ENCODE measurements at regions not wholly inside any gene's neighbourhood (a gene's known extent, or its start where the extent isn't known, plus 50 kb on each side); places are given as distances from the start of the nearest gene placed in this dataset.
"Not testable (repeated sequence)": the region's sequence is repeated elsewhere in the genome, so short reads cannot be mapped to it uniquely, and the experiment has no call there.

DNA sequence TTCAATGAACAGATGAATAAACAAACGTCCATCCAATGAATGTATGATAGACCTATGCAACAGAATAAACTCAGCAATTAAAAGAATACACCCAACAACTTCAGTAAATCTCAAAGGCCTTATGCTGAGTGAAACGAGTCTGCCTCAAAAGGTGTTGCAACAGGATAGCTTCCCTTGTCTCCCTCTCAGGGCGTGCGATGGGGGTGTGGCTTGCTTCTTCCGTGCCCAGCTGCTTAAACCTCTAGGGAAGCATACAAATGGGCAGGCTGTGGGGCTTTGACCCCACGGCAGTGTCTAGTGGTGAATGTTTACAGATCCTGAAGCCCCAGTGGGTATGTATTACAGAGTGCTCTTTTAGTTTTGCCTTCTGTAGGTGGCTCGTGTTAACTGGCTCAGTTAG lies 87.0 kb upstream of the CCL21 start:
- H3K27ac ChIP-seq (ENCODE audit: low read length), result no peak overlapping the region
- intact Hi-C loops (cut with DNase I), result no loop called here
- no peaks in the 10 kb centered on the region for H3K4me1 ChIP-seq (ENCODE audit: control insufficient read depth, insufficient read depth, low read length)
- H3K4me3 ChIP-seq (ENCODE audit: low read length), result no peak overlapping the region
- WGBS, result 22% methylated on average over 7 of the region's 7 CpGs
- no peaks in the 10 kb centered on the region for H3K9me3 ChIP-seq (ENCODE audit: control insufficient read depth, low read length)
- ATAC-seq, result no peak
- no peaks in the 10 kb centered on the region for H3K27me3 ChIP-seq (ENCODE audit: control insufficient read depth, insufficient read depth)
- DNase-seq, result no peak

DNA sequence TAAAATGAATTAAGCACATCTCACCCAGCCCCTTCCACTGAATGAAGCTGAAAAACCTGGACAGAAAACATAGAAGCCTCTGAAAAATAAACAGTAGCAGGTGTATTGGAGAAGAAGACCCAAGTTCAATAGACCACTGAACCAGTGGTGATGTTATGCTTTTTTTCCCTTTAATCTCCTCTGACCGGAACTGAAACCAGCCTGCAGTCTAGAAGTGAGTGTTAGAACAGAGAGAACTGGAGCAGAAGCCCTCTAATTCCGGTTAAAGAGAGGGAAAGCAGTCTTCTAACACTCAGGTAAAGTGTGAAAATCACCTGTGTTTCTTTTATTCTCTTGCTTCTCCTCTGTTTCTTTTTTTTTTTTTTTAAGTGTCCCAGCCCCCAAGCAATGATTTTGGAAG lies 83.5 kb upstream of the CCL21 start:
- intact Hi-C loops (cut with DNase I), result no loop called here
- 67% methylated on average over 2 of the region's 2 CpGs for WGBS
- Histone ChIP-seq H3K27ac (ENCODE audit: low read length) (no peak overlapping the region), H3K4me1 (ENCODE audit: control insufficient read depth, insufficient read depth, low read length) (no peaks in the 10 kb centered on the region), H3K27me3 (ENCODE audit: control insufficient read depth, insufficient read depth) (no peaks in the 10 kb centered on the region), H3K9me3 (ENCODE audit: control insufficient read depth, low read length) (no peaks in the 10 kb centered on the region), H3K4me3 (ENCODE audit: low read length) (no peak overlapping the region)
- ATAC-seq (no peak), DNase-seq (no peak)

DNA sequence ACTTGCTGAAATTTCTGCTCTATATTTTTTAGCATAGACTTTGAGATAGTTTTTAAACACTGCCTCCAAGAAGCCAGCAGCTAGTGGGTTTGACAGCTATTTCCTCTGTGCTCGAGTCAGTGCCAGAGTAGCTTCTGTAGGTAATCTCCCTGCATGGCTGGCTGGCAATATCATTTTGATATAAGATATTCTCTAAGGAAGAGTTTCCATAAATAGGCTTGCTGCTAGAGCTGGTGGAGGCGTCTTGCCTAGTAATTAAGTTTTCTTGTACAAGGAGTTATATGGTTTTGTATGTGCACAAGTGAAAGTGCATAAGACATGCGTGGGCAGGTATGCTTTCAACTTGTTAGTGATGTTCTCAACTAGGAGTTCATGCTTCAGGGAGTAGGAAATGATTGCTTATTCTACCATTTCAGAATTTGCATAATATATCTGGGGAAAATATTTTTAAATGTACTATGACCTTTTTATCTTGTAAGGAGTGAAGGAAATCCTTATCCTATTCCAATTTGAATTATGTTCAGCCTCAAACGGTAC lies 74.1 kb upstream of the CCL21 start:
- ATAC-seq, result no peak
- intact Hi-C loops (cut with DNase I), result no loop called here
- no peaks in the 10 kb centered on the region for H3K9me3 ChIP-seq (ENCODE audit: control insufficient read depth, low read length)

DNA sequence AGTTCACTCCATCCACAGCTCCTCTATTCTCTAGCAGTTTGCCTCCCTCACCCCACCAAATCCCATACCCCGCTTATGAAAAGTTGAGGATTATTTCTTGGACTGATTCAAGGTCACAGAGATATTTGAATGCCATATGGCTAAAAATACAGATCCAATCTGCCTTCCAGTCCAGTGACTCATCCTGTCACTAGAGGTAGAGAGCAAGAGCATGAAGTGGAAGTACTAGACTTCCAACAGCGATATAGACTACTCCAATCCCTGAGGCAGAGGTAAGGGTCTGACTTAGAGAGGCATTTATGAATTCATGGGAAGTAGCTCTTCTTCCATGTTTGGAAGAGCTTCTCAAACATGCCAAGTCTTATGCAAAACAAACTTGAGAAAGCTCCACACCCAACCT lies 72.4 kb upstream of the CCL21 start:
- Histone ChIP-seq H3K4me1 (ENCODE audit: control insufficient read depth, insufficient read depth, low read length) (no peaks in the 10 kb centered on the region), H3K27ac (ENCODE audit: low read length) (no peak overlapping the region), H3K9me3 (ENCODE audit: control insufficient read depth, low read length) (no peaks in the 10 kb centered on the region), H3K27me3 (ENCODE audit: control insufficient read depth, insufficient read depth) (no peaks in the 10 kb centered on the region), H3K4me3 (ENCODE audit: low read length) (no peak overlapping the region)
- WGBS, result 95% methylated on average over 2 of the region's 2 CpGs
- ATAC-seq (no peak), DNase-seq (no peak)
- intact Hi-C loops (cut with DNase I), result no loop called here

More for the DNA sequence above, 74.1 kb upstream of the CCL21 start:
- H3K4me1 ChIP-seq (ENCODE audit: control insufficient read depth, insufficient read depth, low read length), result no peaks in the 10 kb centered on the region
- H3K4me3 ChIP-seq (ENCODE audit: low read length), result no peak overlapping the region
- no peak overlapping the region for H3K27ac ChIP-seq (ENCODE audit: low read length)
- no peaks in the 10 kb centered on the region for H3K27me3 ChIP-seq (ENCODE audit: control insufficient read depth, insufficient read depth)
- no peak for DNase-seq
- 45% methylated on average over 4 of the region's 4 CpGs for WGBS

DNA sequence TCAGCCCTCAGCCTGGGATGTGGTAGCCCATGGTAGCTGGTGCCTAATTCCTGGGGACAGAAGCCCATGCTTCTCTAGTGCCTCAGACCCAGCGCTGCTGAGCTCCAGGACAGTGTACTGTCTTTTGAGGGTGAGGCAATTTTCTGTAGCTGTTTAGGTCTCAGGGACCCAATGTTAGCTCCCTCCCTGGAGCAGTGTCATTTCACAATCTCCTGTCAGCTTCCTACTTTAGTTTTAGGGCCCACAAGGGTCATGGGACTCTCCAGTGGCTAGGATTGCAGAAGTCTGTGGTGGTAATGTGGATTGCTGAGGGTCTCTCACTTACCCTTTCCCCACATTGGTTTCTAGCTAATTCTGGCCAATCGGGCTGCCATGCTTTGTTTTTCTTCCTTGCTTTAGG lies 67.7 kb upstream of the CCL21 start:
- Histone ChIP-seq H3K27me3 (ENCODE audit: control insufficient read depth, insufficient read depth) (no peaks in the 10 kb centered on the region), H3K27ac (ENCODE audit: low read length) (no peak overlapping the region), H3K9me3 (ENCODE audit: control insufficient read depth, low read length) (no peaks in the 10 kb centered on the region), H3K4me3 (ENCODE audit: low read length) (no peak overlapping the region), H3K4me1 (ENCODE audit: control insufficient read depth, insufficient read depth, low read length) (no peaks in the 10 kb centered on the region)
- intact Hi-C loops (cut with DNase I), result no loop called here
- 79% methylated on average over 2 of the region's 2 CpGs for WGBS
- no peak for DNase-seq
- no peak for ATAC-seq

DNA sequence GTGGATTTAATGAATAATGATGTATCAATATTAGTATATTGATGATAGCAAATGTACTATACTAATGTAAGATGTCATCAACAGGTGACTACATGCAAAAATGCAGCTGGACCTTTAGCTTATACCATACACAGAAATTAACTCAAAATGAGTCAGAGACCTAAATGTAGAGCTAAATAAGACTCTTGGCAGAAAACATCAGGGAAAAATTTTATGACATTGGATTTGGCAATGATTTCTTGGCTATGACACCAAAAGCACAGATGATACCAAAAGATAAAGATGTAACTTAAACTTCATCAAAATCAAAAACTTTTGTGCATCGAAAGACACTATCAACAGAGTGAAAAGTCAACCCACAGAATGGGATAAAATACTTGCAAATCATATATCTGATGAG lies 64.0 kb upstream of the CCL21 start:
- no peaks in the 10 kb centered on the region for H3K4me1 ChIP-seq (ENCODE audit: control insufficient read depth, insufficient read depth, low read length)
- intact Hi-C loops (cut with DNase I), result no loop called here
- H3K27me3 ChIP-seq (ENCODE audit: control insufficient read depth, insufficient read depth), result no peaks in the 10 kb centered on the region
- no peak for DNase-seq
- no peak for ATAC-seq
- WGBS, result 78% methylated on average over 1 of the region's 1 CpG
- H3K27ac ChIP-seq (ENCODE audit: low read length), result no peak overlapping the region
- H3K4me3 ChIP-seq (ENCODE audit: low read length), result no peak overlapping the region
- no peaks in the 10 kb centered on the region for H3K9me3 ChIP-seq (ENCODE audit: control insufficient read depth, low read length)

DNA sequence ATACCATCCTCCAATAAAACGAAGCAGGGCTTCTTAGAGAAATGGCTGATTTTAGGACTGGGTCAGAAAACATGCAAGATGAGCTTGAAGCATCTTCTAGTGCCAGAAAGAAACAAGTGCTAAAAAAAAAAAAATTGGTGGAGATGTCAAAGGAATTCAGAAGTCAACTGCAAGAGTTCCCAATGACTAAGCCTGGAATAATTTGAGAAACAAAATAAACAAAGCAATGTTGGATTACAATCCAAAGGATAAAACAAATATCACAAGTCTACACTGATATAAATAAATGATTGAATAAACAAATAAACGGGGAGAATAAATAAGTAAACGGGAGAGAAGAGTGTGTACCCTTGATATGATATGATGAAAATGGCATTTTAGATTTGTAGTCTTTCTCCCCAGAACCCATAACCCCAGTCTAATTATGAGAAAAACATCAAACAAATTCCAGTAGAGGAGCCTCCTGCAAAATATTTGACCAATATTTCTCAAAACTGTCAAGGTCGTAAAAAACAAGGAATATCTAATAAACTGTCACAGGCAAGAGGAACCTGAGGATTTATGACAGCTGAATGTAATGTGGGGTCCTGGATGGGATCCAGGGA lies 63.5 kb upstream of the CCL21 start:
- 65% methylated on average over 4 of the region's 4 CpGs for WGBS
- intact Hi-C loops (cut with DNase I), result no loop called here

DNA sequence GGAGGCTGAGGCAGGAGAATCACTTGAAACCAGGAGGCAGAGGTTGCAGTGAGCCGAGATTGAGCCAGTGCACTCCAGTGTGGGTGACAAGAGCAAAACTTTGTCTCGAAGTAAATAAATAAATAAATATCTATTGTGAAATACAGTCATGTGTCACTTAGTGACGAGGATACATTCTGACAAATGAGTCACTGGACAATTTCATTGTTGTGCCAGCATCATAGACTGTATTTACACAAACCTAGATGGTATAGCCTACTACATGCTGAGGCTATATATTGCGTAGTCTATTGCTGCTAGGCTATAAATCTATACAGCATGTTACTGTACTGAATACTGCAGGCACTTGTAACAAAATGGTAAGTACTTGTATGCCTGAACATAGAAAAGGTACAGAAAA lies 61.1 kb upstream of the CCL21 start:
- 80% methylated on average over 4 of the region's 4 CpGs for WGBS

More for the DNA sequence above, 63.5 kb upstream of the CCL21 start:
- ATAC-seq (no peak), DNase-seq (no peak)
- H3K4me3 ChIP-seq (ENCODE audit: low read length), result no peak overlapping the region
- H3K9me3 ChIP-seq (ENCODE audit: control insufficient read depth, low read length), result no peaks in the 10 kb centered on the region
- no peak overlapping the region for H3K27ac ChIP-seq (ENCODE audit: low read length)
- no peaks in the 10 kb centered on the region for H3K27me3 ChIP-seq (ENCODE audit: control insufficient read depth, insufficient read depth)
- H3K4me1 ChIP-seq (ENCODE audit: control insufficient read depth, insufficient read depth, low read length), result no peaks in the 10 kb centered on the region

DNA sequence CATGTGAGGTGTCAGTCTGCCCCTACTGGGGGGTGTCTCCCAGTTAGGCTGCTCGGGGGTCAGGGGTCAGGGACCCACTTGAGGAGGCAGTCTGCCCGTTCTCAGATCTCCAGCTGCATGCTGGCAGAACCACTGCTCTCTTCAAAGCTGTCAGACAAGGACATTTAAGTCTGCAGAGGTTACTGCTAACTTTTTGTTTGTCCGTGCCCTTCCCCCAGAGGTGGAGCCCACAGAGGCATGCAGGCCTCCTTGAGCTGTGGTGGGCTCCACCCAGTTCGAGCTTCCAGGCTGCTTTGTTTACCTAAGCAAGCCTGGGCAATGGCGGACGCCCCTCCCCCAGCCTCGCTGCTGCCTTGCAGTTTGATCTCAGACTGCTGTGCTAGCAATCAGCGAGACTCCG lies 57.2 kb upstream of the CCL21 start:
- H3K27me3 ChIP-seq (ENCODE audit: control insufficient read depth, insufficient read depth); intact Hi-C loops (cut with DNase I); DNase-seq; H3K4me3 ChIP-seq (ENCODE audit: low read length); H3K27ac ChIP-seq (ENCODE audit: low read length); H3K9me3 ChIP-seq (ENCODE audit: control insufficient read depth, low read length); ATAC-seq; H3K4me1 ChIP-seq (ENCODE audit: control insufficient read depth, insufficient read depth, low read length): not testable (repeated sequence)
- WGBS, result 66% methylated on average over 9 of the region's 9 CpGs

More for the DNA sequence above, 61.1 kb upstream of the CCL21 start:
- ATAC-seq (no peak), DNase-seq (no peak)
- Histone ChIP-seq H3K27me3 (ENCODE audit: control insufficient read depth, insufficient read depth) (no peaks in the 10 kb centered on the region), H3K9me3 (ENCODE audit: control insufficient read depth, low read length) (no peaks in the 10 kb centered on the region), H3K4me3 (ENCODE audit: low read length) (no peak overlapping the region), H3K27ac (ENCODE audit: low read length) (no peak overlapping the region), H3K4me1 (ENCODE audit: control insufficient read depth, insufficient read depth, low read length) (no peaks in the 10 kb centered on the region)
- intact Hi-C loops (cut with DNase I), result no loop called here

DNA sequence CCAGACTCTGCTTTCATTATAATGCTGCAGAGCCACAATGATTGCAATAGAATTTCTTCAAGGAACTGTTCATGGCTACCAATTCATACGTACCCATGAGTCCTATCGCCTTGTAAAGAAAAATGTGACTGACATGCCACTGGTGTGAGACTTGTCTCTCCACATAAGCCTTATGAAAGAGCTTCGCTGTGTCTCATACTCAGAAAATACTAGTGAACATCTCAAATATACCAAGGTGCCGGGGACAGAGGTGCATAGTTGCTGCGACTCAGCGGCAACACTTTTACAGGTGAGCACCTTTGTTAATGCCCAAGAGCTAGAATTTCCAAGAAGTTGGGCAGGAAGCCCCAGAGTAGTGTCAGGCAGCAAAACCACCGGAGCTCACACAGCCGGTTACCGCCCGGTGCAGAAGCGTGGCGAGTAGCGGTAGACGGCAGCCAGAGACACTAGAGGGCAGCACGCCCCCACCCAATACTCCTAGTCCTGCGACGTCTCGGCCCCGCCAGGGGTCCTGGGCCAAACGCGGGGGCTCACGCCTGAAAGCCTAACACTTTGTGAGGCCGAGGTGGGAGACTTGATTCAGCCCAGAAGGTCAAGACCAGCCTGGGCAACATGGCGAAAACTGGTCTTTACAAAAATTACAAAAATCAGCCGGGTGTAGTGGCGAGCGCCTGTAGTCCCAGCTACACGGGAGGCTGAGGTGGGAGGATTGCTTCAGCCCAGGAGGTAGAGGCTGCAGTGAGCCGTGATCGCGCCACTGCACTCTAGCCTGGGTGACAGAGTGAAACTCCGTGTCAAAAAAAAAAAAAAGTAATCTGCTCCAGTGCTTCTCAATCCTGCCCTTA lies 50.5 kb upstream of the CCL21 start:
- H3K4me3 ChIP-seq (ENCODE audit: low read length); intact Hi-C loops (cut with DNase I); H3K27me3 ChIP-seq (ENCODE audit: control insufficient read depth, insufficient read depth); H3K4me1 ChIP-seq (ENCODE audit: control insufficient read depth, insufficient read depth, low read length); H3K27ac ChIP-seq (ENCODE audit: low read length); H3K9me3 ChIP-seq (ENCODE audit: control insufficient read depth, low read length): not testable (repeated sequence)
- peak; percentile 81 to 82 for ATAC-seq
- 31% methylated on average over 32 of the region's 32 CpGs for WGBS
- peak; percentile 33 to 72 (median 72) for DNase-seq
